Caco-2 (cell line): ENCODE measurements at regions not wholly inside any gene's neighbourhood (a gene's known extent, or its start where the extent isn't known, plus 50 kb on each side); places are given as distances from the start of the nearest gene placed in this dataset.

ENCODE experiments used
- BruUV-seq: library from RNA; stranded (reverse); fragments of 400-500 nt; replicated peaks from 2 replicates; lab custom pipeline; 2021; lab: Mats Ljungman, UMichigan
- CTCF ChIA-PET: fragments of 300-600 bp; sonication (Branson Sonifier 250); formaldehyde crosslinking; loops from one replicate; lab custom pipeline; 2022; ENCODE audit warnings: antibody characterized with exemption; lab: Charles Lee
- POLR2A ChIA-PET: fragments of 300-600 bp; sonication (Branson Sonifier 250); formaldehyde crosslinking; loops from one replicate; lab custom pipeline; 2022; ENCODE audit warnings: antibody characterized with exemption; lab: Charles Lee
- DNase-seq, 2 experiments: peaks; one replicate each; pipeline versions ENCODE4 v3.0.0 to v3.0.0-alpha.2; 2020 to 2022
- H3K27me3 ChIP-seq: replicated peaks from 2 replicates; pipeline ENCODE4 v1.6.0; 2011; ENCODE audit warnings: low read length; ENCODE audit not compliant: control insufficient read depth, insufficient read depth
- H3K36me3 ChIP-seq: 2 replicates; pipeline ENCODE4 v1.5.1; 2011; ENCODE audit warnings: low read length; ENCODE audit not compliant: control insufficient read depth, insufficient read depth
- H3K4me1 ChIP-seq: fragments of 250-450 bp; sonication (Bioruptor Pico); 2 replicates; pipeline ENCODE4 v1.5.1; 2020; ENCODE audit warnings: mild to moderate bottlenecking
- H3K4me3 ChIP-seq: 2 replicates; pipeline ENCODE4 v1.5.1; 2011; ENCODE audit warnings: low read depth, mild to moderate bottlenecking, control low read depth, low read length
- H3K9me3 ChIP-seq: fragments of 250-450 bp; sonication (Bioruptor Pico); 2 replicates; pipeline ENCODE4 v1.5.1; 2020; ENCODE audit warnings: mild to moderate bottlenecking, moderate library complexity
- H3K27ac Mint-ChIP-seq: one replicate; pipeline ENCODE4 v1.8.0; 2022; ENCODE audit warnings: mixed read lengths; ENCODE audit not compliant: unreplicated experiment
- H3K27me3 Mint-ChIP-seq: one replicate; pipeline ENCODE4 v1.8.0; 2022; ENCODE audit warnings: mixed read lengths; ENCODE audit not compliant: insufficient read depth, unreplicated experiment
- H3K36me3 Mint-ChIP-seq: one replicate; pipeline ENCODE4 v1.8.0; 2022; ENCODE audit warnings: mild to moderate bottlenecking, mixed read lengths; ENCODE audit not compliant: insufficient read depth, unreplicated experiment
- H3K4me1 Mint-ChIP-seq: one replicate; pipeline ENCODE4 v1.8.0; 2022; ENCODE audit warnings: low read depth, mixed read lengths; ENCODE audit not compliant: unreplicated experiment
- H3K4me3 Mint-ChIP-seq: one replicate; pipeline ENCODE4 v1.8.0; 2022; ENCODE audit warnings: mild to moderate bottlenecking, moderate library complexity, mixed read lengths; ENCODE audit not compliant: unreplicated experiment
- H3K9me3 Mint-ChIP-seq: one replicate; pipeline ENCODE4 v1.8.0; 2022; ENCODE audit warnings: mixed read lengths; ENCODE audit not compliant: unreplicated experiment
- intact Hi-C: fragments of 100-400 bp; cut with micrococcal nuclease; formaldehyde crosslinking; loops from one replicate; pipeline ENCODE4 v1.10.0; 2022; ENCODE audit not compliant: unreplicated experiment
- TF ChIP-seq, protein P1 (sequence below), 2 experiments: fragments of 200-600 bp in 1 of 2; IDR thresholded peaks; 1 replicate in 1 of 2; 2 replicates in 1 of 2; pipeline versions ENCODE4 v1.5.1 to v1.8.0; 2011 to 2022; ENCODE audit warnings: antibody characterized with exemption in 1 of 2, control low read depth in 1 of 2, inconsistent platforms in 1 of 2, low read depth in 1 of 2, low read length in 1 of 2, mild to moderate bottlenecking in 1 of 2, moderate library complexity in 1 of 2; ENCODE audit not compliant: insufficient read depth in 1 of 2, severe bottlenecking in 1 of 2, unreplicated experiment in 1 of 2

DNA sequence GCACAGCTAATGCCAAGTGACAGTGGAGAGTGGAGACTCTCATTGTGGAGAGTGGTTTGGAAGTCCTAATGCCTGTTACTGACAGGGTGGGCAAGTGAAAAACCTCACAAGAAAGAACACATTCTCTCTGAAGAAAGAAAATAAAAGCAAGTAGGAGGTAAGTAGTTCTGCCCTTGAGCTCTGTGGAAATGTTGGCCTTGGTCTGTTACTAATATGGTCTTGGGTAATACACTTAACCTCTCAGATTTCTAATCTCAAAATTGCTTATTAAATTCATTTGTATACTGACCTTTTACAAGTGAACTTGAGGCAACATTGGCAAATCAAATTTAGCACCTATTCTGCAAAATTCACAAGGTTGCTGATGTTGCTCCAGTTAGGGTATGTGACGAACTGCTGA is 291.6 kb upstream of the CBLB start:
- Histone ChIP-seq H3K9me3 (no peaks in the 10 kb centered on the region), H3K4me3 (no peak overlapping the region), H3K27me3 (no peaks in the 10 kb centered on the region), H3K4me1 (peaks cover 9% of the 10 kb centered on the region), H3K36me3 (no peaks in the 10 kb centered on the region)
- Mint-ChIP-seq H3K27me3 (no peaks in the 10 kb centered on the region), H3K36me3 (no peaks in the 10 kb centered on the region), H3K9me3 (peaks cover 9% of the 10 kb centered on the region), H3K4me3 (no peak overlapping the region), H3K4me1 (no peaks in the 10 kb centered on the region), H3K27ac (no peak overlapping the region)
- ChIA-PET POLR2A (no interaction called here), CTCF (no interaction called here)
- BruUV-seq = no TSS peak
- TF ChIP-seq, protein P1, sequence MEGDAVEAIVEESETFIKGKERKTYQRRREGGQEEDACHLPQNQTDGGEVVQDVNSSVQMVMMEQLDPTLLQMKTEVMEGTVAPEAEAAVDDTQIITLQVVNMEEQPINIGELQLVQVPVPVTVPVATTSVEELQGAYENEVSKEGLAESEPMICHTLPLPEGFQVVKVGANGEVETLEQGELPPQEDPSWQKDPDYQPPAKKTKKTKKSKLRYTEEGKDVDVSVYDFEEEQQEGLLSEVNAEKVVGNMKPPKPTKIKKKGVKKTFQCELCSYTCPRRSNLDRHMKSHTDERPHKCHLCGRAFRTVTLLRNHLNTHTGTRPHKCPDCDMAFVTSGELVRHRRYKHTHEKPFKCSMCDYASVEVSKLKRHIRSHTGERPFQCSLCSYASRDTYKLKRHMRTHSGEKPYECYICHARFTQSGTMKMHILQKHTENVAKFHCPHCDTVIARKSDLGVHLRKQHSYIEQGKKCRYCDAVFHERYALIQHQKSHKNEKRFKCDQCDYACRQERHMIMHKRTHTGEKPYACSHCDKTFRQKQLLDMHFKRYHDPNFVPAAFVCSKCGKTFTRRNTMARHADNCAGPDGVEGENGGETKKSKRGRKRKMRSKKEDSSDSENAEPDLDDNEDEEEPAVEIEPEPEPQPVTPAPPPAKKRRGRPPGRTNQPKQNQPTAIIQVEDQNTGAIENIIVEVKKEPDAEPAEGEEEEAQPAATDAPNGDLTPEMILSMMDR (IDR thresholded peaks at IDR 0.05; ENCODE audit: insufficient read depth in 1 of 2, low read depth in 1 of 2, low read length in 1 of 2, severe bottlenecking in 1 of 2, unreplicated experiment in 1 of 2) = no peak
- no peak for DNase-seq
- intact Hi-C loops = no loop called here

DNA sequence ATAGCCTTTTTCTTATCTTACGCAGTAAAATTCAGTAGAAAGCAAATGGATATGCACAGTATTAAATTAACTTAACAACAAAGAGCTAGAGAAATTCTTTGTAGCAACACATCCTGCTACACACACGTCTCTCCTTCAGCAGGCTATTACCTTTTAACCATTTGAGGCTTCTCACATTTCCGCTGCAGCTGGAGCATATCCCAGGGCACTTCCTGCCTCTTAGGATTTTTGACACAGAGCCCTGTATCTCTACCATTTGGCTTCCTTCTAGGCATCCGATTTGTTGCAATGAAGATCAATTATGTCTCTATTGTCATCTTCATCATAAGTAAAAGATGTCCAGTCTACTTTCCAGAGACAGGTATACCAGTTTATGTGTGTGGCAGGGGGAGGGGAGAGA is 292.4 kb upstream of the CBLB start:
- H3K27me3 Mint-ChIP-seq = no peaks in the 10 kb centered on the region
- ChIA-PET POLR2A (no interaction called here), CTCF (no interaction called here)
- no peak overlapping the region for H3K27ac Mint-ChIP-seq
- H3K9me3 ChIP-seq = no peaks in the 10 kb centered on the region
- H3K4me3 Mint-ChIP-seq = no peak overlapping the region
- TF ChIP-seq, protein P1 (IDR thresholded peaks at IDR 0.05; ENCODE audit: insufficient read depth in 1 of 2, low read depth in 1 of 2, low read length in 1 of 2, severe bottlenecking in 1 of 2, unreplicated experiment in 1 of 2) = no peak
- no peaks in the 10 kb centered on the region for H3K27me3 ChIP-seq
- no peaks in the 10 kb centered on the region for H3K4me1 Mint-ChIP-seq
- intact Hi-C loops = no loop called here
- peaks cover 9% of the 10 kb centered on the region for H3K9me3 Mint-ChIP-seq
- no peaks in the 10 kb centered on the region for H3K36me3 Mint-ChIP-seq
- H3K4me3 ChIP-seq = no peak overlapping the region
- H3K4me1 ChIP-seq = peaks cover 9% of the 10 kb centered on the region
- DNase-seq = no peak
- H3K36me3 ChIP-seq = no peaks in the 10 kb centered on the region
- BruUV-seq = no TSS peak

DNA sequence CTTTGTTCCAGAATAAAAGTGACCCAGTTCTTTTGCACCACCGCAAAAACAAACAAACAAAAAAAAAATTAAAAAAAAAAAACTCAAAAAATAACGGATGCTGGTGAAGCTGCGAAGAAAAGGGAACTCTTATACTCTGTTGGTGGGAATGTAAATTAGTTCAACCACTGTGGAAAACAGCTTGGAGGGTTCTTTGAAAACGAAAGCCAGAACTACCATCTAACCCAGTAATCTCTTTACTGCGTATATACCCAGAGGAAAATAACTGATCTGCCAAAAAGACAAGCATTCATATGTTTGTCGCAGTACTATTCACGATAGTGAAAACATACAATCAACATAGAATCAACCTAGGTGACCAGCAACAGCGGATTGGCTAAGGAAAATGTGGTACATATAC is 298.9 kb upstream of the CBLB start:
- H3K4me3 Mint-ChIP-seq = no peak overlapping the region
- no peak overlapping the region for H3K27ac Mint-ChIP-seq
- Histone ChIP-seq H3K27me3 (no peaks in the 10 kb centered on the region), H3K9me3 (no peaks in the 10 kb centered on the region), H3K4me1 (no peaks in the 10 kb centered on the region), H3K36me3 (no peaks in the 10 kb centered on the region), H3K4me3 (no peak overlapping the region)
- TF ChIP-seq, protein P1 (IDR thresholded peaks at IDR 0.05; ENCODE audit: insufficient read depth in 1 of 2, low read depth in 1 of 2, low read length in 1 of 2, severe bottlenecking in 1 of 2, unreplicated experiment in 1 of 2) = no peak
- intact Hi-C loops = no loop called here
- H3K36me3 Mint-ChIP-seq = no peaks in the 10 kb centered on the region
- ChIA-PET POLR2A (no interaction called here), CTCF (no interaction called here)
- no peaks in the 10 kb centered on the region for H3K4me1 Mint-ChIP-seq
- no TSS peak for BruUV-seq
- no peak for DNase-seq
- H3K27me3 Mint-ChIP-seq = no peaks in the 10 kb centered on the region
- peaks cover 9% of the 10 kb centered on the region for H3K9me3 Mint-ChIP-seq
